ENCODE measurements at regions not wholly inside any gene's neighbourhood (a gene's known extent, or its start where the extent isn't known, plus 50 kb on each side); places are given as distances from the start of the nearest gene placed in this dataset.

DNA sequence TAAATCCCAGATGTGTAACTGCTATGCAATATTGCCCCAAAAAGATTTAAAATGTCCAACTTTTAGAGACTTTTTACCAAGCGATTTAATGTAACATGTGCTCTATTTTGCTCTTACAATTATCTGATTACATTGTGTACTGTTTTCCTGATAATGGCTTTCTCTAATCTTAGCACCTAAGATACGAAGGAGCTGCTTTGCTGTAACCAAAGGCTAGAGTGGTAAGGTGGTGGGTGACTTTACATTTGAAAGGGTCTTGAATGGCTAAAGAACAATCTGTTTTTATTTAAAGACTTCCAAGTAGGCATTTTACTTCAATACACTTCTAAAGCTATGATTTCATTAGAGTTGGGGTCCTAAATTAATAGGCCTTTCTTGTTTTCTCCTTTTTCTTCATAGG is 1201.6 kb upstream of the MAP3K7 start:
- DNase-seq (ENCODE audit: low spot score) = no peak

DNA sequence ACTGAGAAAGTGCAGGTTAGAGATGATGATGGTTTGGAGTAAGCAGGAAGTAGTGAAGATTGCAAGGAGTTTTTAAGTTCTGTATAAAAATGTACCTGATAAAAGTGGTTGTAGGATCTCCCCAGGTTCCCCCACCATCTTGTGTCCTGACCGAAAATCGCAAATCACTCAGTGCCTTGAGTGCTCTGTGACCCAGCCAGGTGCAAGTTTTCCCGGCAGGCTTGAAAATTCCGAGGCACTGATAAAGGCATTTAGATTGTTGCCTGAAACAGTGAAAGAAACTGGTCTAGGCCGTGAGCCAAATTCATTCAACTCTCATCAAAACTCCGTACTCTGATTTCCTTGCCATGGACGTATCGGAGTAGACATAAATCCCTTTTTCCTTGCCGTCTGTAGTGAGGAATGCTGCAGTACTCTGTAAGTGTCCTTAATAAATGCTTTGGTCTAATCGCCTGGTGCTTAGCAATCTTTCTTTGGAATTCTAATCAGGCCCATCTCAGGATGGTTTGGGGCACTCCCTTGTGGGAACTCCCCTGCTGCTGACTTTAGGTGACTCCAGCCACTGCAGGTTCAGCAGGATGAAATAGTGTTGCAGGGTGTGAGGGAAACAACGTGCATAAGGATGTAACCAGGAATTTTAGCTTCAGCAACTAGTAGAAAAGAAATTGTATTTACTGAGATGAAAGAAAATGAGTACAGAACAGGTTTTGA is 1199.8 kb upstream of the MAP3K7 start:
- no peak for DNase-seq (ENCODE audit: low spot score)

DNA sequence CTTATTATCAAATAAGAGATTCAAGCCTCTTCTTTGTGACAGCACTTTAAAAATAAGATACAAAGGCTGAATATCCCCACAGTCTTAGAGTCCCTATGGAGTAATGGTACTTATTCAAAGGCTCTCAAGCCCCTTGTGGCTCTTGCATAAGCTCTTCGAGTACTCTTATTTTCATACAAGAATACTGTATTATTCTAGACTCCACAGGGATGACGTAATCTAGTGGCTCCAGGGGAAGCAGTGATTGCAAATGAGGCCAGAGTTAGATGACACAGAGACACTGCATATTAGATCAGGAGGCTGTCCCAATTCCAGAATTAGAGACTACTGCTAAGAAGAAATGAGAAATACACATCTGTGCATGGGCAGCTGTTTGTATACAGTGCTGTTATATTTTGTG is 1195.9 kb upstream of the MAP3K7 start:
- DNase-seq (ENCODE audit: low spot score) = no peak

DNA sequence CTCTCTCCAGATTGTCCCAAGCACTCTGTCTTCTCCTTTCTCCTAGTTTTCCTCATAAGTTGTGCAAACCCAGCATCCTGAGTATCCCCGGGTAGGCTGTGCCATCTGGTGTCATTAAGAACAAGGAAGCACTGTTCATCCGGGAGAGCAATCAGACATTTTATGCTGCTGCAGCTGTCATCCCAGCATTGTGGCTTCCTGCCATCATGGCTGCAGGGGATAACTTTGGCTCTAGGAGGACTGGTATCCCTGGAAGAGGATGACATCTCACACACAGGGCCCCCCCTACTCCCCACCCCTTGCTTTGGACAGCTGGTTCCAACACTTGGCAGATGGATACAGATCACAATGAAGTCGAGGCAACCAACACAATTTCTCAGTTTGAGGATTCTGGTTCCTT is 1195.1 kb upstream of the MAP3K7 start:
- DNase-seq (ENCODE audit: low spot score) = no peak

DNA sequence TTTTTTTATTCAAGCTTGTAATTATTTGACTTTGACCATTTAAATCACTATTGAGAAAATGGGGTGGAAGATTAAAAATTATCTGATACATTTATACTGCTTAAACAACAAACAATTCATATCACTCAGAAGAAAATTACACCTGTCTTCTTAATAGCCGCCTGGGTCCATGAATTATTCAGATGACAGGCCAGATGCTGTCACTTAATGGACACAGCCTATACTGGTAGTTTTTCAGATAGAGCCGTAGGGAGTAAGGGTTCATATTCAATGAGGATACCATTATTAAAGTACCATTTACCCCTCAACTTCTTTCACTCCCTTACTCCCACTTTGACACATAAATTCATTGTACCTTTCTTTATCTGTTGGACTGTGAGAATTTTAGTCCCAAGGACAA is 1193.4 kb upstream of the MAP3K7 start:
- no peak for DNase-seq (ENCODE audit: low spot score)

DNA sequence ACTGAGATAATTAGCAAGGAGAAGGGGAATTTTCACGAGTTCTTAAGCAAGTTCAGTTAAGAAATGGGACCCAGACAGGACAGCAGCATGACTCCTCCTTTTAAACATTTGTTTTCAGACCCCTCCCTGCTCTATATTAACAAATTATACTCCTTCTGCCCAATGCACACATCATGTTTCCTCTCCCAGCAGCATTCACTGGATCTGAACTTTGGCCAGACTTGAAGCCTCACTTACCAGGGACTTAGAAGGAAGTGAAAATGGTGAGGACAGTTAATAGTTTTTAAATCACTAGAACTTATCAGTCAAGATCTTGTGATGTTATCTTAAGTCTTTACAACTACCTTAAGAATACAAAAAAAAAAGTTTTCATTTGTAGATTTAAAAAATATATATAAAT is 1174.7 kb upstream of the MAP3K7 start:
- DNase-seq (ENCODE audit: low spot score) = no peak

DNA sequence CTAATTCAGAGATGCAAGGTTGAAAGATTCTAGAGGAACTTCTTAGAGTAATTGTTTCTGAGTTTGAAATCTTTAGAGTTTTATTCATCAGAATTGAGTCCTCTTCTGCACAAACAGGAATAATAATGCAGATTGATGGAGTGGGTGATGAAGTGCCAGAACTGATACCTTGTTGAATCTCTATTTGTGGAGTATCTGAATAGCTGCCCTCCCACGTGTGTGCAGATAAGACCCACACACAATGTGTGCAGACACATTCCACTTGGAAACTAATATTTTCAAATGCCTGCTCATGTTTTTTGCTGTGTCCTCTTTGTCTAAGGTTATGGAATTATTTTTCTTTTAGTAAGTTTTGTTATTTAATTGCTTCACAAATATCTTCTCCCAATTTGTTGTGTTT is 1167.8 kb upstream of the MAP3K7 start:
- DNase-seq (ENCODE audit: low spot score) = no peak

DNA sequence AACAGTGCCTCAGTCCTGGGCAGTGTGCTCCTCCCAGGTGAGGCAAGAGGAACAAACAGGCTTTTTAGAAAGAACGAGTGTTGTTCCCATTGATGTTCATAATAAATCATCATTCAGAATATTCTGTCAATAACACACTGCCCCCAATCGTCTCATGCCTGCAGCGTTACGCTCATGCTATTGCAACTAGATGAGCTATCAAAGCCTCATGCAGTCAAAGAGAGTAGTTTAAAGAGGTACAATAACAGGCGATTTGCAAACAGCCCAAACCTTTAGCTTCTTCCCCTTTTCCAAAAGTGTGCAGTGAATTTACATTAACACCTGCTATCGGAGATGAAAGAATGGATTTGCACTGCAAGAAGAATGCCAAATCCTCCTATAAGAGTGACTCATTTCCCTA is 1164.7 kb upstream of the MAP3K7 start:
- DNase-seq (ENCODE audit: low spot score) = no peak

DNA sequence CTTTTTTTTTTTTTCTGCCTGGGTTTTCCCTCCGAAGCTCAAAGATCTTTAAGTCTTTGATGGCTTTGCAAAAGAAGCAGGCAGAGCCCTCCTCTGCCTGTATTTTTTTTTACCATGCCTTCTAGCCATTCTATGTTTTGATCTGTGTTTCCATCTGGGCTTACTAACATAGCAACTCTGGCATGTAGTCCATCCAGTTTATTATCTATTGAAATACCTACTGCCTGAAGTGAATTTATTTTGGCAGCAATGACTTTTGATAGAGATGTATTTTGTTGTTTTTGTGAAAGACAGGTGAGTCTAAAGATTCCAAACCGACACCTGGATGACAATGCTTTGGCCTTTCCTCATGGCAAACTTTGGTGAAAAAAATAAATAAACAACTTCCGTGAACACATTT is 1157.7 kb upstream of the MAP3K7 start:
- DNase-seq (ENCODE audit: low spot score) = no peak

DNA sequence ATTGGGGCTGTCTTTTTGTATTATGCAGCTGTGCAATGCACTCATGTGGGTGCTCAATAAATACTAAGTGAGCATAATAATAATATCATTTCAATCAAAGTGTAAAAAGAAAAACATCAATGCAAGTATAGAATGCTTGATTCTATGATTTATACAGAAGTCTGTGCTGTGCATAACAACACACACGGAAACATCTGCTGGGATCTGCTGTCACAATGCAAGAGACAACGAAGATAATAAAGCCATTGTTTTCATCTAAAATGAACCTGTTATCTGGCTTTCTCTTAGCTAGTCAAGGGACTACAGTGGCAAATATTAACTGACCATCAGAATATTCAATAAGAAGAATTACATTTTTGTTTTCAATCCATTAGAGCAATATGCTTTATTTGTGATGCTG is 1156.9 kb upstream of the MAP3K7 start:
- no peak for DNase-seq (ENCODE audit: low spot score)

DNA sequence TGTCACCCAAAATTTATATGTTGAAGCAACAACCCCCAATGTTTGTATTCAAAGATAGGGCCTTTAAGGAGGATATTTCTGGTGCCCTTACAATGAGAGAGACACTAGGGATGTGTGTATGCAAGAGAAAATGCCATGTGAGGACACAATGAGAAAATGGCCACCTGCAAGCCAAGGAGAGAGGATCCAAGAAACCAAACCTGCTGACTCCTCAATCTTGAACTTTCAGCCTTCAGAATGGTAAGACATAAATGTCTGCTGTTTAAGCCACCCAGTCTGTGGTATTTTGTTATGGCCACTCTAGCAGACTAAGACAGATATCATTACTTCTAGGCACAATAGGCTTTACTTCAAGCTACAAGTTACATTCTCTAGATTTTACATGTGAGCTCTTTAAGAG is 1145.1 kb upstream of the MAP3K7 start:
- no peak for DNase-seq (ENCODE audit: low spot score)

DNA sequence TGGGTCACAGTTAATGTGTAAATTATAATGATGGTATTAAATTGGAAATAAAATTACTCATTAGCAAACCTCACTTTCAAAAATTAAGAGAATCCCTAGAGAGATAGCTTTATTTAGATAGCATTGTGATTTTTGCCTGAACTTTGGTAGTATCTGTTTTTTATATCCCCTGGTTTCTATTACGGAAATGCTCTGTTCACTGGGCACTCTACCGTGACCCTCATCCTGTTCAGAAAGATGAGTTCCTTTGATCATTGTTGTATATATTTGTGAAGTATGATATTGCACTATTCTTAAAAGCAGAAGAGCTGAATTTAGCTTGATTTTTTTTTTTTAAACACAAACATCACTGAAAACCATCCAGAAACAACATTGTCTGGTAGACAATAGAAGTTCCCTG is 1143.8 kb upstream of the MAP3K7 start:
- DNase-seq (ENCODE audit: low spot score) = no peak

DNA sequence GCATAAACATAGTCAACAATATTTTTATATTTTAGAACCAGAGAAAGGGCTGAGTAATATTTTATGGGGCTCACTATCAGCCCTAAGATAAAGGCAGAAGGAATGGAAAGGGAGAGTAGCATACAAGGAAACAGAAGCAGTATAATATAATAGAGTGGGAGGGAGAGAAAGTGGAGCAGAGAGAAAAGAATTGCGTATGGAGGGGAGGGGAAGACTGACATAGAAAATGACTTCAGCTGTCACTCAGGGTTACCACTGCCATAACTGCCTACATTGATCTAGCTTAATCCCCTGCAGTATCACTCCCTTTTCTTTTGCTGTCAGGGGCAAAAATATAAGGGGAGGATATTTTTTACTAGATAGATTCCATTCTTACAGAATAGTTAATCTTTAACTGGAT is 1133.5 kb upstream of the MAP3K7 start:
- no peak for DNase-seq (ENCODE audit: low spot score)

DNA sequence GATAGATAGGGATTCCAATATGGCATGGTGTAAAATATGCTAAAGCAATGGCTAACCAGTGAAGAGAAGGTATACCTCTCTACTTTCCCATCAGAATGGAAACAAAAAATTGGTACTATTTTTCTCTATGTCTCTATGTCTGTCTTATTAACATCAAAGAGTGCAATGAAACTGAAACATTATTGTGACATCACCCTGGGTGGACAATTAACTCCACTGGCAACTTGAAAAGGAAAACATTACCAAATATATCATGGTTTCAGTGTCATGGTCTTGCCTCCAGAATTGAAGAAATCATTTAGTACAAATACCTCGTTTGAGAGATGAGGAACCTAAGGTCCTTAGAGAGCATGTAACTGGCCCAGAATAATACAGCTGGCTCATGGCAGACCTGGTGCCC is 1132.5 kb upstream of the MAP3K7 start:
- DNase-seq (ENCODE audit: low spot score) = no peak

DNA sequence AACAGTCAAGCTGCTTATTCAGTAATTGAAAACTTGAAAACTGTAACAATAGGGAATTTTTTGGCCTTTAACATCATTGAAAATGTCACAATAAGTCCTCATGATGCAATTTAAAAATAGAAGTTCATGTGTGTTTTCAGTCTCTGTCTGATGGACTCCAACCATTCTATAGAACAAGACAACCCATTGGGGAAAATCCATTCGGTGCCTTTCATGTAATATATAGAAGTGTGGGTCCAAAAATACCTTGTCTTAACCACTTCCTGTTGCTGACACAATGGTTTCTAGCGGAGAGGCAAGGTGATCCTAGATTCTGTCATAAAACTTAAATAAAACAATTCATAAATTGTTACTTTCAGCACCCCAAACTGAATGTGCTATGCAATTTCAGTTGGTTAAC is 1131.3 kb upstream of the MAP3K7 start:
- DNase-seq (ENCODE audit: low spot score) = no peak

DNA sequence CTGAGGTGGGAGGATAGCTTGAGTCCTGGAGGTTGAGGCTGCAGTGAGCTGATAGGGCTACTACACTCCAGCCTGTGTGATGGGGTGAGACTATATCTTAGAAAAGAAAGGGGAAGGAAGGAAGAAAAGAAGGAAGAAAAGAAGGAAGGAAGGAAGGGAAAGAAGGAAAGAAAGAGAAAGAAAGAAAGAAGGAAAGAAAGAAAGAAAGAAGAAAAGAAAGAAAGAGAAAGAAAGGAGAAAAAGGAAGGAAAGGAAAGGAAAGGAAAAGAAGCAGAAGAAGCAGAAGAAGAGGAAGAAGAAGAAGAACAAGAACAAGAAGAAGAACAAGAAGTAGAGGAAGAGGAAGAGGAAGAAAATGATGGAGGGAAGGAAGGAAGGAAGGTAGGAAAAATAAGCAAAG is 1130.2 kb upstream of the MAP3K7 start:
- no peak for DNase-seq (ENCODE audit: low spot score)

DNA sequence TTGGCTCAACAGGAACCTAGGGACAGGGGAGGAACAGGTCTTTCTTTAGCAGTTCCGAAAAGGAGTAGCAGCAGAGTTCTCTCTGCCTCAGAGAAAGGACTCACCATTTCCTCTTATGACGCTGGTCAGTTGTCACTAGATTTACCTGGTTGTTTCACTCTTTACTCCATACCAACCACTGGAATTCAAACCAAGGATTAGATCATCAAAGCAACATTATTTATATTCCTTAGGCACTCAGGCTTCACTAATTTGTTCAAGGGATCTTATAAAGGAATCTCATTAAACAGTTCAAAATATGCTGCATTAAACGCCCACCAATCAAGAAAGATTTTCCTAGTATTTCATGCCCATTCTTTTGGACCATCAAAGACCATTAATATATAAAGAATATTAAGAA is 1129.5 kb upstream of the MAP3K7 start:
- no peak for DNase-seq (ENCODE audit: low spot score)

DNA sequence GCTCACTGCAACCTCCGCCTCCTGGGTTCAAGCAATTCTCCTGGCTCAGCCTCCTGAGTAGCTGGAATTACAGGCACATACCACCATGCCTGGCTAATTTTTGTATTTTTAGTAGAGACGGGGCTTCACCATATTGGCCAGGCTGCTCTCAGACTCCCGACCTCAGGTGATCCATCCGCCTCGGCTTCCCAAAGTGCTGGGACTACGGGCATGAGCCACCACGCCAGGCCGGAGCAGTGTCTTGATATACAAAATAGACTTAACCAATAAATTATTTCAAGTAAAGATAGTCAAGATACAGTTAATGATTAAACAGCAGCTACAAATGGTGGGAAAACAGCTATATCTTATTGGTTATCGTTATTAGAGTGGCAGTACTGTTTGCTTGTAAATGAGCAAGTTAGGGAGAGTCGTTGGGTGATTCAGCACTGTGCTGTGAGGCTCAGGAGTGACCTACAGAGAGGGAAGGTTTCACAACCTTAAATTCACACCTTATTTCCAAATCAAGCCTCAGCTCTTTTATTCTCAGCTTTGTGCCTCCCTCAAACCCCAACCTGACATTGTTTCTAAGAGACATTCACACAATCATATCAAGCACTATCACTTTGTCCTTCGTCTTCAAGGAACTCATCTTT is 1128.4 kb upstream of the MAP3K7 start:
- DNase-seq (ENCODE audit: low spot score) = no peak

DNA sequence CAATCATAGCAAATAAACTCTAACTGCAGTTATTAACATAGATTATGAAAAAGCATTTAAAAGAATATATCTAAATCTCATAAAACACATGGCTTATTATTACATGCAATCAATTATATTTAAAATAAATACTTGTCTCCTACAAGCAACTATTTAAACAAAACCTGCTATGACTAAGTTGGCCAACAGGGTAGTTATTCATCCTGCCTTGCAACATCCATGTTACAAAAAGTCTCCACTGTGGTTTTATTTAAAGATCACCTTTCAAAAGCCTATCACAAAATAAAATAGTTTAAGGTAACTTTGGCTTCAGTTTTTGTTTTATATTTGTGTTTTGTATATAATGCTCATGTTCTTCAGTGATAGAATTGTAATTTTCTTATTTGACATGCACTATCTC is 1127.0 kb upstream of the MAP3K7 start:
- DNase-seq (ENCODE audit: low spot score) = no peak

DNA sequence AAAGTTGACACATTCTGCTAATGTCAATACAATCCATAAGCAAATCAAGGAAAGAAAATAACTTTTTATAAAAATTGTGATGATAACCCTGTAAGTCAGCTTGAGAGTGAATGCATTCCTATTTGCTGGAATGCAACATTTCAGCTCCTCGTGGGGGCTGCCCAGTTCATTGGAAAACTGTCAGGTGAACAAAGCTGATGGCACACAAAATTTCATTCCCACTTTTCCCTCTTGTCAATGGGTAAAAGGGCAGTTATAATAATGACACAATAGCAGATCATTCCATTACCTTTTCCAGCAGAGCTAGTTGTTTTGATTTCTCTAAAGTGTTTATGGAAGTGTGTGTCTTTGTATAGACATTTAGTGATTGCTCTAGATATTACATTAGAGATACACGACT is 1124.6 kb upstream of the MAP3K7 start:
- no peak for DNase-seq (ENCODE audit: low spot score)

DNA sequence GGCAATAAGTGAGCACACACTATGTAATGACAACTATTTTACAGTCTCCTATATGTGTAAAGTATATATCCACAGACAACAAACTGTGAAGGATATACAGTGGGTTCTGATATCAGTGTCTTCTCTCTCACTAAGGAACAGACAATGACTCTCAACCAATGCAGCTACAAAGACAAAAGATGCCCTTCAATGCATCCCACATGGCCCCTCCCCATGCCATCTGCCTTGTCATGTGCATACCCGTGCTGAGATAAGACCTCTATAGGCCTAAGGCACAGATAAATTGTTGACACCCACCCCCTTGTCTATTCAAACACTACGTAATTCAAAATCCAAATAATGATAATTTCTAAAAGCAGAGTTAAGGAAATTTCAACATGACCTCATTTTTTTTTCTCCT is 1123.5 kb upstream of the MAP3K7 start:
- no peak for DNase-seq (ENCODE audit: low spot score)

DNA sequence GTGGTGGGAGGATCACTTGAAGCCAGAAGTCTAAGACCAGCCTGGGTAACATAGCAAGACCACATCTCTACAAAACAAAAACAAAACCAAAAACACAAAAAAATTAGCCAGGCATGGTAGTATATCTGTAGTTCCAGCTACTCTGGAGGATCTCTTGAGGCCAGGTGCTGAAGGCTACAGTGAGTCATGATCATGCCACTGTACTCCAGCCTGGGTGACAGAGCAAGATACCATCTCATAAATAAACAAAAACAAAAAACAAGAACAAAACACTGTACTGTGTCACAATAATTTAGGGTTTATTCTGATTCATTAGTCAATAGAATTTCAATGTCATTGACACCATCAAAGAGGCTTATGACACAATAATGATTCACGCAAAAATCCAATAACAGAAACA is 1121.7 kb upstream of the MAP3K7 start:
- no peak for DNase-seq (ENCODE audit: low spot score)

DNA sequence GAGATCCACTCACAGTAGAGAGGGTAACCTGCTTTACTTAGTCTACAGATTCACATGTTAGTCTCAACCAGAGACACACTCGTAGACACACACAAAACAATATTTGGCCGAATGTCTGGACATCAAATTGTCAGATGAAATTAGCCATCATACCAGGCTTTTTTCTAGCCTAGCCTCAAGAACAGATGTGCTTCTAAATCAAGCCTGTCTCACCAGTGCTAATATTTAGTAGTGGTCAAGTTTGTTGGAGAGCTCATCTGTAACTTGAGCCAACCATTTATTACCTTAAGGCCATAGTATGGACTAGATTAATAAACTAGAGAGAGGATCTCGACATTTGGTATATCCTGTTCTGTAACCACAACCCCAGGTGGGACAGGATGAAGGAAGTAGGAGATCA is 1118.8 kb upstream of the MAP3K7 start:
- DNase-seq (ENCODE audit: low spot score) = no peak

DNA sequence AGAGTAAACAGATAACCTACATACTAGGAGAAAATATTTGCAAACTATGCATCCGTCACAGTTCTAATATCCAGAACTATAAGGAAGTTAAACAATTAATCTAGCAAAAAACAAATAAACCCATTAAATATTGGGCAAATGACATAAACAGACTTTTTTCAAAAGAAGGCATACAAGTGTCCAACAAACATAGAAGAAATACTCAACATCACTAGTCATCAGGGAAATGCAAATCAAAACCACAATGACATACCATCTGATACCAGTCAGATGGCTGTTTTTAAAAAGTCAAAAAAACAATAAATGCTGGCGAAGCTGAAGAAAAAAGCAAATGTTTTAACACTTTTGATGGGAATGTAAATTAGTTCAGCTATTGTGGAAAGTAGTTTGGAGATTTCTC is 1117.7 kb upstream of the MAP3K7 start:
- no peak for DNase-seq (ENCODE audit: low spot score)
